Cardiac fibroblast (primary cell): ENCODE measurements at regions not wholly inside any gene's neighbourhood (a gene's known extent, or its start where the extent isn't known, plus 50 kb on each side); places are given as distances from the start of the nearest gene placed in this dataset.
"Not testable (repeated sequence)": the region's sequence is repeated elsewhere in the genome, so short reads cannot be mapped to it uniquely, and the experiment has no call there.

Experiments
- DNase-seq, 2 donors: peaks; one replicate each; pipeline versions ENCODE4 v3.0.0 to v3.0.0-alpha.2; 2010; ENCODE audit warnings: low read depth in 2 of 2
- H3K4me3 ChIP-seq, 2 donors: replicated peaks in 1 of 2; 1 replicate in 1 of 2; 2 replicates in 1 of 2; pipeline ENCODE4 v1.5.1; 2011; ENCODE audit warnings: low read depth in 2 of 2, low read length in 2 of 2, mild to moderate bottlenecking in 2 of 2, moderate library complexity in 1 of 2
- CTCF ChIP-seq: IDR thresholded peaks from one replicate; pipeline ENCODE4 v1.5.1; 2011; ENCODE audit warnings: low read depth, mild to moderate bottlenecking, low read length, inconsistent platforms

GRCh38 chr1:244294599-244295224 is 157.0 kb downstream of the ADSS2 start:
- H3K4me3 ChIP-seq, result no peak overlapping the region
- TF ChIP-seq CTCF, result no peak
- DNase-seq, result no peak

DNA sequence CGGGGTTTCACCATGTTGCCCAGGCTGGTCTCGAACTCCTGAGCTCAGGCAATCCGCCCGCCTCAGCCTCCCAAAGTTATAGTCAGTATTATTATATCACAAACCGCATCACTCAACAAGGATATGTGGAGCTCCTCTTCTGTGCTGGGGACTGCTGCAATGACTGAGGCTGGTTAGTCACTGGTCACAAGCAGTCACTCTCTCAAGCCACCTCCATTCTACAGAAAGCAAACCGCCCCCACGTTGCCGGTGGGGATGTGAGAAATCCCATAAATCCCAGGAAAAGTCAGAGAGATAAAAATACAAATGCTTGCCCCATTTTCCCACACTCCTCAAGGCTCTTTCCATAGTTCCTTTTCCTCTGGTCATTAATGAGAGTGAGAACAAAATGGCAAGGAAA is 155.7 kb downstream of the ADSS2 start:
- no peak for TF ChIP-seq CTCF
- no peak overlapping the region for H3K4me3 ChIP-seq
- DNase-seq, result no peak

DNA sequence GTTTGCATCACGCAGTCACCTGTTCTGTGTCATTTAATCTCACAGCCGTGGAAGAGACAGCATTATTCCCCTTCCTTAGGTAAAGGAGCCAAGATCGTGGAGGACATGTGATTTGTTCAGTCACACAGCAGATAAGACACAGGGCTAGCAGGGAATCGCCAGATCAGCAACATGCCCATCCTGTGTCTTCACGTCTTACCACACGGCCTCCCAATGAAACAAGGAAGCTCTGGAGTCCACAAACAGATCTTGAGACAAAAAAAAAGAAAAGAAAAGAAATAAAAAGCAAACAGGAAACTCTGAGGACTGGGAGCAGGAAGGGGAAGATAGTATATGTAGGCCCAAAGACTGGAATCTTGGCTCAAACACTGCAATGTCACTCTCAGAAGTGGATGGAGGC is 155.3 kb downstream of the ADSS2 start:
- DNase-seq, result peak in 1 of 2 donors; percentile 58

GRCh38 chr1:244297087-244297486 is 154.6 kb downstream of the ADSS2 start:
- H3K4me3 ChIP-seq, result no peak overlapping the region
- no peak for TF ChIP-seq CTCF
- no peak for DNase-seq

More for the DNA sequence above, 155.3 kb downstream of the ADSS2 start:
- no peak overlapping the region for H3K4me3 ChIP-seq
- no peak for TF ChIP-seq CTCF

DNA sequence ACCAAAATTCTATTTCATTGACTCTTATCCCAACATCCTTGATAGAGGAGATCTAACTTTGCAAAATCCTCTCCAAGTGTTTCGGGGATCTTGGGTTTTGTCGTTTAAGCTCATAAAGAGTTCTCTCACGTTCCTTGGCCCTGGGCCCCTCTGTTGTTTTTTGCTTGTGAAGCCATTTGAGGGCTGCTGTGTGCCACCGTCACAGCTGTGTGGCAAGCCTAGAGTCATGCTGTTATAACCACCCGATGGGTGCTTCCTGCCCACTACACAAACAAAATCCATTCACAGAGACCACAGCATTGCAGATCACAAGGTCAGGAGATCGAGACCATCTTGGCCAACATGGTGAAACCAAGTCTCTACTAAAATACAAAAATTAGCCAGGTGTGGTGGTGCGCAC is 154.1 kb downstream of the ADSS2 start:
- TF ChIP-seq CTCF, result no peak
- no peak overlapping the region for H3K4me3 ChIP-seq
- no peak for DNase-seq

GRCh38 chr1:244300029-244300375 is 151.7 kb downstream of the ADSS2 start:
- not testable (repeated sequence) for DNase-seq

DNA sequence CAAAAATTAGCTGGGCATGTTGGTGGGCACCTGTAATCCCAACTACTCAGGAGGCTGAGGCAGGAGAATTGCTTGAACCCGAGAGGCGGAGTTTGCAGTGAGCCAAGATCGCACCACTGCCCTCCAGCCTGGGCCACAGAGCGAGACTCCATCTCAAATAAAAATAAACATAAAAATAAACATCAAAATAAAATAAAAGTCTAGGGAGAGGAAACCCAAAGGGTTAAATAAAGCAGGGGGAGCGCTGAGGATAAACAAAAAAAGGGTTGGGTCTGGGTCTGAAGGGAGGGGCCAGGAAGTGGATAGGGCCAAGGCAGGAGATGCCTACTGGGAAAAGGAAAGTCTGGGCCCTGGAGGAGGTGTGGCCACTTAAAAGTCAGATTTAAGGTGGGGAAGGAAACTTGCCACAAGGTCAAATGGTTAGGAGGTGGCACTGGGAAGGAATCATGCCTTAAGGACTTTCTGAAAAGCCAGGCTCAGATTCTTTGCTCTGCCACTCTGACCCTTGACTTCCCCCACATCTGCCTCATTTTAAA is 150.0 kb downstream of the ADSS2 start:
- no peak overlapping the region for H3K4me3 ChIP-seq
- no peak for DNase-seq
- no peak for TF ChIP-seq CTCF

More at GRCh38 chr1:244300029-244300375, 151.7 kb downstream of the ADSS2 start:
- not testable (repeated sequence) for H3K4me3 ChIP-seq
